IPS DF 6.9 (cell line): ENCODE measurements at regions not wholly inside any gene's neighbourhood (a gene's known extent, or its start where the extent isn't known, plus 50 kb on each side); places are given as distances from the start of the nearest gene placed in this dataset.

Source experiments
- DNase-seq: peaks from one replicate; pipeline ENCODE4 v3.0.0-alpha.2; 2013; ENCODE audit warnings: low read depth, low spot score
- H3K27ac ChIP-seq: one replicate; pipeline ENCODE4 v1.5.1; 2013; ENCODE audit warnings: low read length, control low read depth
- H3K27me3 ChIP-seq: 2 replicates; pipeline ENCODE4 v1.6.1; 2013; ENCODE audit warnings: mild to moderate bottlenecking, low read length; ENCODE audit not compliant: control insufficient read depth, insufficient read depth
- H3K36me3 ChIP-seq: 2 replicates; pipeline ENCODE4 v1.6.1; 2013; ENCODE audit warnings: low read length; ENCODE audit not compliant: control insufficient read depth, insufficient read depth
- H3K4me1 ChIP-seq: 2 replicates; pipeline ENCODE4 v1.6.1; 2013; ENCODE audit warnings: low read length; ENCODE audit not compliant: control insufficient read depth, insufficient read depth
- H3K4me3 ChIP-seq: 2 replicates; pipeline ENCODE4 v1.5.1; 2013; ENCODE audit warnings: mild to moderate bottlenecking, low read length
- H3K9me3 ChIP-seq: 2 replicates; pipeline ENCODE4 v1.6.1; 2013; ENCODE audit warnings: low read length, inconsistent platforms; ENCODE audit not compliant: control insufficient read depth, insufficient read depth
- WGBS: extraction: QIAGEN DNeasy Blood & Tissue Kit; methylation state at CpG from one replicate; pipeline ENCODE4 v1.1.7; 2013; ENCODE audit warnings: mixed read lengths, missing lambda C conversion rate; ENCODE audit not compliant: insufficient read length, insufficient coverage; 5-methylcytosine and 5-hydroxymethylcytosine counted together

GRCh38 chr6:146957181-146958093, 246.8 kb upstream of the STXBP5 start:
- Histone ChIP-seq H3K27me3 (no peaks in the 10 kb centered on the region), H3K4me3 (no peak overlapping the region), H3K27ac (no peak overlapping the region), H3K9me3 (no peaks in the 10 kb centered on the region), H3K36me3 (no peaks in the 10 kb centered on the region), H3K4me1 (no peaks in the 10 kb centered on the region)
- DNase-seq: no peak
- no CpG with 5 or more reads among the region's 5 CpGs for WGBS

- no CpG with 5 or more reads among the region's 1 CpG for WGBS
- no peak overlapping the region for H3K4me3 ChIP-seq
Measured at GRCh38 chr6:146961831-146962230, 242.4 kb upstream of the STXBP5 start.

GRCh38 chr6:146962329-146962728, 241.9 kb upstream of the STXBP5 start:
- H3K4me1 ChIP-seq: no peaks in the 10 kb centered on the region
- no peaks in the 10 kb centered on the region for H3K27me3 ChIP-seq
- H3K9me3 ChIP-seq: peaks cover 2% of the 10 kb centered on the region
- WGBS: no CpG with 5 or more reads among the region's 2 CpGs
- no peak overlapping the region for H3K27ac ChIP-seq
- DNase-seq: no peak
- no peak overlapping the region for H3K4me3 ChIP-seq
- no peaks in the 10 kb centered on the region for H3K36me3 ChIP-seq

More at GRCh38 chr6:146961831-146962230, 242.4 kb upstream of the STXBP5 start:
- Histone ChIP-seq H3K27me3 (no peaks in the 10 kb centered on the region), H3K9me3 (peaks cover 2% of the 10 kb centered on the region), H3K27ac (no peak overlapping the region), H3K4me1 (no peaks in the 10 kb centered on the region), H3K36me3 (no peaks in the 10 kb centered on the region)
- DNase-seq: no peak

GRCh38 chr6:146965110-146965689, 239.0 kb upstream of the STXBP5 start:
- Histone ChIP-seq H3K27me3 (no peaks in the 10 kb centered on the region), H3K4me3 (no peak overlapping the region), H3K9me3 (peaks cover 2% of the 10 kb centered on the region), H3K27ac (no peak overlapping the region), H3K4me1 (no peaks in the 10 kb centered on the region), H3K36me3 (no peaks in the 10 kb centered on the region)
- WGBS: no CpG with 5 or more reads among the region's 1 CpG
- DNase-seq: no peak

DNA sequence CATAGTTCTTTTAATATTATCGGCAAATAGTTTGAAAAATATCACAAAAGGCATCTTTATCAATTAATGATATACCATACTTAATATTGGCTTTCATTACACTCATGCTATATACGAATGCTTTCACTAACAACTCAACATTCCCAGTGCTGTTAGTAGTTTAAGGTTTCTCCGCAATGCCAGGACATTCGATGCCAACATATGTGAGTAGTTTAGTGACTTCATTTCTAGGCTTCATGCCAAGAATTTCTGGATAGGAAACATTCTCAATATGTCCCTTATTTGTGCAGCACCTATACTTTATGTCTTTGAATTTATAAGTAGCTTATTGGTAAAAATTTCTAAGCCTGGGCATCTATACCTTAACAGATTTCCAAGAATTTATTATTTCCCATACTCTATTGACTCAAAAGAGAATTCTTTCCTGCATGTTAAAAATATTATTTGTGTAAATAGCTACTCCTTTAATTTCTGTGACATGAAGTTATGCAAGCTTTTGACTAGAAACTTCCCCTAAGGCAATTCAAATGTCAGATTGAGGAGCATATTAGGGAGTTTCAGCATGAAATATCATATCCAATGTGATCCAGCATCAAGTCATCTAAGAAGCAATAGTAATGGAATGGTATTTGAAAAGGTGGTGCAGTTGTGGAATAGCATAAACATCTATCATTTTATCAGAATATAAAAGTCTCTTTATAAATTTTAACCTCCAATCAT, 236.0 kb upstream of the STXBP5 start:
- H3K27me3 ChIP-seq: no peaks in the 10 kb centered on the region
- H3K4me1 ChIP-seq: no peaks in the 10 kb centered on the region
- no peak overlapping the region for H3K27ac ChIP-seq
- no peak for DNase-seq
- no peak overlapping the region for H3K4me3 ChIP-seq
- H3K36me3 ChIP-seq: no peaks in the 10 kb centered on the region
- H3K9me3 ChIP-seq: peaks cover 2% of the 10 kb centered on the region
- no CpG with 5 or more reads among the region's 4 CpGs for WGBS

DNA sequence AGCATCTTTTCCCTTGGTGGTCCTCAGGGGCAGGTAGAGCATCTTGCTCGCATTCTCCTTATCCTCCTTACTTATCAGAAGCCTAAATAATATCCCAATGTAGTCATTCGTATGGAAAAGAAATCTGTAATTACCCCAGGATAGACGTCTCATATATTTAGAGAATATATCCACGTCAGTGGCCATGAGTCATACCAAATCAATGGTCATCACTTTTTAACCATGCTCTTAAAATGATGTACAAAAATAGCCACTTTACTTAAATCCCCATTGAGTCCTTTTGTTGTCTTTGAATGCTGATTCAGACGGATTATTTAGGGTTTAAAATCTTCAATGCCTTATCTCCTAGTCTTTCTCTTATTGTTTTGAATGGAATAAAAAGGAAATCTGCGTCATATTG, 231.7 kb upstream of the STXBP5 start:
- H3K27me3 ChIP-seq: no peaks in the 10 kb centered on the region
- H3K27ac ChIP-seq: no peak overlapping the region
- no peaks in the 10 kb centered on the region for H3K36me3 ChIP-seq
- H3K4me1 ChIP-seq: no peaks in the 10 kb centered on the region
- no peaks in the 10 kb centered on the region for H3K9me3 ChIP-seq
- DNase-seq: no peak
- no peak overlapping the region for H3K4me3 ChIP-seq
- no CpG with 5 or more reads among the region's 6 CpGs for WGBS

- Histone ChIP-seq H3K27me3 (no peaks in the 10 kb centered on the region), H3K4me3 (no peak overlapping the region), H3K36me3 (no peaks in the 10 kb centered on the region), H3K27ac (no peak overlapping the region), H3K4me1 (no peaks in the 10 kb centered on the region), H3K9me3 (no peaks in the 10 kb centered on the region)
- DNase-seq: no peak
- WGBS: no CpG with 5 or more reads among the region's 3 CpGs
Measured at GRCh38 chr6:146974351-146974750, 229.9 kb upstream of the STXBP5 start.

GRCh38 chr6:146975093-146975492, 229.1 kb upstream of the STXBP5 start:
- no peak overlapping the region for H3K27ac ChIP-seq
- no peak for DNase-seq

GRCh38 chr6:146980900-146981329, 223.3 kb upstream of the STXBP5 start:
- Histone ChIP-seq H3K4me1 (no peaks in the 10 kb centered on the region), H3K27me3 (no peaks in the 10 kb centered on the region), H3K36me3 (no peaks in the 10 kb centered on the region), H3K9me3 (no peaks in the 10 kb centered on the region), H3K27ac (no peak overlapping the region), H3K4me3 (no peak overlapping the region)
- no peak for DNase-seq
- WGBS: no CpG with 5 or more reads among the region's 4 CpGs

More at GRCh38 chr6:146975093-146975492, 229.1 kb upstream of the STXBP5 start:
- WGBS: no CpG with 5 or more reads among the region's 3 CpGs
- no peaks in the 10 kb centered on the region for H3K9me3 ChIP-seq
- no peaks in the 10 kb centered on the region for H3K4me1 ChIP-seq
- H3K27me3 ChIP-seq: no peaks in the 10 kb centered on the region
- H3K36me3 ChIP-seq: no peaks in the 10 kb centered on the region
- H3K4me3 ChIP-seq: no peak overlapping the region

GRCh38 chr6:146981981-146982380, 222.2 kb upstream of the STXBP5 start:
- Histone ChIP-seq H3K27ac (no peak overlapping the region), H3K4me3 (no peak overlapping the region), H3K27me3 (no peaks in the 10 kb centered on the region), H3K36me3 (no peaks in the 10 kb centered on the region), H3K4me1 (no peaks in the 10 kb centered on the region), H3K9me3 (no peaks in the 10 kb centered on the region)
- no peak for DNase-seq
- no CpG with 5 or more reads among the region's 3 CpGs for WGBS
